Liver (tissue), 3 donors: ENCODE measurements at regions not wholly inside any gene's neighbourhood (a gene's known extent, or its start where the extent isn't known, plus 50 kb on each side); places are given as distances from the start of the nearest gene placed in this dataset.

Experiments used
- EGR1 ChIP-seq, 2 donors: IDR thresholded peaks; 2 replicates each; pipeline ENCODE4 v1.6.1; 2016 to 2018; ENCODE audit warnings: antibody characterized with exemption in 2 of 2, low read depth in 2 of 2
- GABPA ChIP-seq, 2 donors: IDR thresholded peaks in 1 of 2; conservative IDR thresholded peaks in 1 of 2; 2 replicates each; pipeline ENCODE4 v1.6.1; 2016; ENCODE audit warnings: antibody characterized with exemption in 2 of 2, mild to moderate bottlenecking in 1 of 2, moderate library complexity in 1 of 2
- HNF4A ChIP-seq, 2 donors: conservative IDR thresholded peaks; 2 replicates each; pipeline ENCODE4 v1.6.1; 2016; ENCODE audit warnings: antibody characterized with exemption in 2 of 2, mild to moderate bottlenecking in 2 of 2
- JUND ChIP-seq, 2 donors: IDR thresholded peaks; 2 replicates each; pipeline ENCODE4 v1.6.1; 2016; ENCODE audit warnings: antibody characterized with exemption in 2 of 2
- NR2F2 ChIP-seq: IDR thresholded peaks from 2 replicates; pipeline ENCODE4 v1.6.1; 2016; ENCODE audit warnings: antibody characterized with exemption
- RAD21 ChIP-seq, 2 donors: IDR thresholded peaks; 2 replicates each; pipeline ENCODE4 v1.6.1; 2016; ENCODE audit warnings: antibody characterized with exemption in 2 of 2, mild to moderate bottlenecking in 2 of 2
- SP1 ChIP-seq: IDR thresholded peaks from 2 replicates; pipeline ENCODE4 v1.6.1; 2018; ENCODE audit warnings: antibody characterized with exemption, mild to moderate bottlenecking
- TAF1 ChIP-seq: conservative IDR thresholded peaks from 2 replicates; pipeline ENCODE4 v1.6.1; 2016; ENCODE audit warnings: antibody characterized with exemption, mild to moderate bottlenecking
- YY1 ChIP-seq: IDR thresholded peaks from 2 replicates; pipeline ENCODE4 v1.6.1; 2016; ENCODE audit warnings: antibody characterized with exemption, mild to moderate bottlenecking
- TF ChIP-seq, protein P1 (sequence below): fragments of 150-350 bp; IDR thresholded peaks from 2 replicates; pipeline ENCODE4 v1.5.1; 2017; ENCODE audit warnings: improper control_type of control experiment, low read depth, low read length; ENCODE audit not compliant: missing input control
- TF ChIP-seq, protein P2 (sequence below): IDR thresholded peaks from 2 replicates; pipeline ENCODE4 v1.6.1; 2016; ENCODE audit warnings: antibody characterized with exemption, mild to moderate bottlenecking
- TF ChIP-seq, protein P3 (sequence below): IDR thresholded peaks from 2 replicates; pipeline ENCODE4 v1.6.1; 2016; ENCODE audit warnings: antibody characterized with exemption
- donor health status: healthy.
- donor health status: healthy.

DNA sequence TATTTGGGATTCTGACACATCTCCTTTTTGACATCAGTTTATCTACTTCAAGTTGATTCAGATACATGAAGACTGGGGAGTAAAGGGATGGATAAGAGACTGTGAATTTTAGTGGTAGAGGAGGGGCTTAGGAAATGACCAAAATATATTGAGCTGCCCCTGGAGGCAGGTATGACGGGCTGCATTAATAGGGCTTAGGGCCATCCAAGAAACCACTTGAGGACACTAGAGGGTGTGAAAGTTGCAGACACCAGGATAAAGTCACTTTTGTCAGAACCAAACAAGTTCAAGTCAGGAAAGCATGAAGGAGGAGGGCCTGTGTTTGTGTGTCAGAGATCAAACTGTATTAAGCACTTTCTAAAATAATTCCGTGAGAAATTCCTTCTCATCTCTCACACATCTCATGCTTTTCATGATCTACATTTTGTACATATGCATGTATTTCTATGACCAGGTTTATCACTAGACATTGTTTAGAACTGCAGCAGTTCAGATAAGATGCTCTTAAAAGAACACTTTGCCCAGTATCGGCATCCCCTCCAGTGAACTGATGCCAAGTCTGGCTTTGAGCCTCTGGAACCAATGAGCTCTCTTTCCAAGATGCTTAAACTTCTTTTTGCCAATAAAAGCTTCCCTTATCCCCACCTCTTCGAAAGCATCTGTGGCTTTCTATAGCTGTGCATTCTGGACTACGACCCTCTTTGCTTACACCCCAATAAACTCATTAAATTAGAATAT is 136.9 kb downstream of the SLC38A1 start:
- TF ChIP-seq, protein P1, sequence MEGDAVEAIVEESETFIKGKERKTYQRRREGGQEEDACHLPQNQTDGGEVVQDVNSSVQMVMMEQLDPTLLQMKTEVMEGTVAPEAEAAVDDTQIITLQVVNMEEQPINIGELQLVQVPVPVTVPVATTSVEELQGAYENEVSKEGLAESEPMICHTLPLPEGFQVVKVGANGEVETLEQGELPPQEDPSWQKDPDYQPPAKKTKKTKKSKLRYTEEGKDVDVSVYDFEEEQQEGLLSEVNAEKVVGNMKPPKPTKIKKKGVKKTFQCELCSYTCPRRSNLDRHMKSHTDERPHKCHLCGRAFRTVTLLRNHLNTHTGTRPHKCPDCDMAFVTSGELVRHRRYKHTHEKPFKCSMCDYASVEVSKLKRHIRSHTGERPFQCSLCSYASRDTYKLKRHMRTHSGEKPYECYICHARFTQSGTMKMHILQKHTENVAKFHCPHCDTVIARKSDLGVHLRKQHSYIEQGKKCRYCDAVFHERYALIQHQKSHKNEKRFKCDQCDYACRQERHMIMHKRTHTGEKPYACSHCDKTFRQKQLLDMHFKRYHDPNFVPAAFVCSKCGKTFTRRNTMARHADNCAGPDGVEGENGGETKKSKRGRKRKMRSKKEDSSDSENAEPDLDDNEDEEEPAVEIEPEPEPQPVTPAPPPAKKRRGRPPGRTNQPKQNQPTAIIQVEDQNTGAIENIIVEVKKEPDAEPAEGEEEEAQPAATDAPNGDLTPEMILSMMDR = no peak
- no peak for TF ChIP-seq HNF4A (conservative IDR thresholded peaks at IDR 0.05)
- TF ChIP-seq SP1 = no peak
- no peak for TF ChIP-seq RAD21 (IDR thresholded peaks at IDR 0.05)
- TF ChIP-seq YY1 = no peak
- no peak for TF ChIP-seq NR2F2
- no peak for TF ChIP-seq EGR1 (IDR thresholded peaks at IDR 0.05; ENCODE audit: low read depth in 2 of 2)
- TF ChIP-seq, protein P2, sequence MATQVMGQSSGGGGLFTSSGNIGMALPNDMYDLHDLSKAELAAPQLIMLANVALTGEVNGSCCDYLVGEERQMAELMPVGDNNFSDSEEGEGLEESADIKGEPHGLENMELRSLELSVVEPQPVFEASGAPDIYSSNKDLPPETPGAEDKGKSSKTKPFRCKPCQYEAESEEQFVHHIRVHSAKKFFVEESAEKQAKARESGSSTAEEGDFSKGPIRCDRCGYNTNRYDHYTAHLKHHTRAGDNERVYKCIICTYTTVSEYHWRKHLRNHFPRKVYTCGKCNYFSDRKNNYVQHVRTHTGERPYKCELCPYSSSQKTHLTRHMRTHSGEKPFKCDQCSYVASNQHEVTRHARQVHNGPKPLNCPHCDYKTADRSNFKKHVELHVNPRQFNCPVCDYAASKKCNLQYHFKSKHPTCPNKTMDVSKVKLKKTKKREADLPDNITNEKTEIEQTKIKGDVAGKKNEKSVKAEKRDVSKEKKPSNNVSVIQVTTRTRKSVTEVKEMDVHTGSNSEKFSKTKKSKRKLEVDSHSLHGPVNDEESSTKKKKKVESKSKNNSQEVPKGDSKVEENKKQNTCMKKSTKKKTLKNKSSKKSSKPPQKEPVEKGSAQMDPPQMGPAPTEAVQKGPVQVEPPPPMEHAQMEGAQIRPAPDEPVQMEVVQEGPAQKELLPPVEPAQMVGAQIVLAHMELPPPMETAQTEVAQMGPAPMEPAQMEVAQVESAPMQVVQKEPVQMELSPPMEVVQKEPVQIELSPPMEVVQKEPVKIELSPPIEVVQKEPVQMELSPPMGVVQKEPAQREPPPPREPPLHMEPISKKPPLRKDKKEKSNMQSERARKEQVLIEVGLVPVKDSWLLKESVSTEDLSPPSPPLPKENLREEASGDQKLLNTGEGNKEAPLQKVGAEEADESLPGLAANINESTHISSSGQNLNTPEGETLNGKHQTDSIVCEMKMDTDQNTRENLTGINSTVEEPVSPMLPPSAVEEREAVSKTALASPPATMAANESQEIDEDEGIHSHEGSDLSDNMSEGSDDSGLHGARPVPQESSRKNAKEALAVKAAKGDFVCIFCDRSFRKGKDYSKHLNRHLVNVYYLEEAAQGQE = no peak
- no peak for TF ChIP-seq TAF1
- no peak for TF ChIP-seq GABPA (IDR thresholded peaks at IDR 0.05 in 1 of 2, conservative IDR thresholded peaks at IDR 0.05 in 1 of 2)
- TF ChIP-seq, protein P3, sequence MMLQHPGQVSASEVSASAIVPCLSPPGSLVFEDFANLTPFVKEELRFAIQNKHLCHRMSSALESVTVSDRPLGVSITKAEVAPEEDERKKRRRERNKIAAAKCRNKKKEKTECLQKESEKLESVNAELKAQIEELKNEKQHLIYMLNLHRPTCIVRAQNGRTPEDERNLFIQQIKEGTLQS = no peak
- TF ChIP-seq JUND (IDR thresholded peaks at IDR 0.05) = no peak
